Mesenteric fat pad (tissue), 1 donor: ENCODE measurements at regions not wholly inside any gene's neighbourhood (a gene's known extent, or its start where the extent isn't known, plus 50 kb on each side); places are given as distances from the start of the nearest gene placed in this dataset.

Experiments
- DNase-seq: peaks from one replicate; pipeline ENCODE4 v3.0.0-alpha.2; 2020; ENCODE audit warnings: low spot score
- donor health status: DM: yes; HTN: yes; CAD: no.

- DNase-seq: no peak
These were observed 230.4 kb downstream of the ARRDC4 start for GRCh38 chr15:98190914-98191313.

DNA sequence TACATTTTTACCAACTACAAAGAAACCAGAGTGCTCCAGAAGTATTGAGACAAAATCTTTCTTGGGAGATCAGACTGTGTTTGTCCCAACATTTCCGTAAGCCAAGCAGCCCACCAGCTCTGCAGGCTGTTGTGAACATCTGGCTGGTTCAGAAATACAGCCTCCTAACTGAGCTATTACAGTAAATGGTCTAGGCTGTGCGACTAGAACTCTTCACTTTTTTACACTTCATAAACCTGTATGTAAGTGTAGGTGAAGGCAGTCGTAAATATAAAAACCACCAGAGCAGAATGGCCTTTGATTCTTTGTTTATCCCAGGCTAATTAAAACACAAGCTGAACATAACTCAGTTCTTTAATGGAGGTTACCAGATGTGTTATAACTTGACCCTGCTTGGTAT is 235.3 kb downstream of the ARRDC4 start:
- no peak for DNase-seq

GRCh38 chr15:98196371-98196770 is 235.9 kb downstream of the ARRDC4 start:
- DNase-seq: no peak

GRCh38 chr15:98202256-98202655 is 241.8 kb downstream of the ARRDC4 start:
- no peak for DNase-seq

DNA sequence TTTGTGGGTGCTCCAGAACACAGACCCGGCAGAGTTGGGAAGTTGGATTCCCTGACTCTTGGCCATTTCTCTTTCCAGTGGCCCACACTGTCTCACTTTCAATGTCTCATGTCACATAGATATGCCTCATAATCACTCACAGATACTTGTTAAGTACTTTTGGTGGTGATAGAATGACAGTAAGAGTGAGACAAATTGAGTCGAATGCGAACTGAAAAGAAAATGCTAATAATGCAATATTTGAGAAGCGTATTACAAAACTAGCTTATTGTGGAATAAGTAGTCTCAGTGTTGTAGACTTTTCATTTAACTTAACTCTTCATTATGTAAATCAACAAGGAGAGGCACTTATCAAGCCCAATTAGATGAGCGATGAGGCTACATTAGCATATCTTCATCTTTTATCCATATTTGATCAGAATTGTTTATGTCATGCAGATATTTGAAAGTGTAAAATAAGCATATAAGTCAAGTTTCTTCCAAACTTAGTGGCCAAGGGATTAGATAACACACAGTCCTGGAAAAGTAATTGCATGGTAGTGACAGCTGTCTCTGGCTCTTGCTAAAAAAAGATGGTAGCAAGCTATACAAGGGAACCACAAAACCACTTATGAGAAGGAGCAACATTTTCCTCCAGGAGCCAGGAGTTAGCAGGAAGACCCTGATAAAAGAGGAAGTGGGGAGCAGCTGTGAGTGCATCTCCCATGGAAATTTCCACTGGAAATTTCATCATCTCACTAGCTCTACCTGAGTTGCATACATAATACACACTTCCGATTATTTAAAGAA is 243.6 kb downstream of the ARRDC4 start:
- no peak for DNase-seq

DNA sequence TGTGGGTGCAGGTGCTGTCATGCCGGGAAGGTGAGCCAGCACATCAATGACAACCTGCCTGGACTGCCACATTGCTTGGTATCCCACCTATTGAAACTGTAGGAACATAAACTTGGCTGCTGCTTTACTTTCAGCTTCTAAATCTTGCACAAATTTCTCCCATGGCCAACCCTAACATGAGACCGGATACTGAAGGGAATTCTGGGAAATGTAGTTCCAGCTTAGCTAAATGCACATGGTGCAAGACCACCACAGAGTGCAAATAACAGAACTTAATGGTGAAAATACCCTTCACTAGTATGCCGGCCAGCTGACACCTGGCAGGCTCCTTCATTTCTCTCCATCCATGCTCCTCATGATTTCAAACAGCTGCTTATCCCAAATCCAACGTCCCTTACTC is 247.4 kb downstream of the ARRDC4 start:
- DNase-seq: no peak

DNA sequence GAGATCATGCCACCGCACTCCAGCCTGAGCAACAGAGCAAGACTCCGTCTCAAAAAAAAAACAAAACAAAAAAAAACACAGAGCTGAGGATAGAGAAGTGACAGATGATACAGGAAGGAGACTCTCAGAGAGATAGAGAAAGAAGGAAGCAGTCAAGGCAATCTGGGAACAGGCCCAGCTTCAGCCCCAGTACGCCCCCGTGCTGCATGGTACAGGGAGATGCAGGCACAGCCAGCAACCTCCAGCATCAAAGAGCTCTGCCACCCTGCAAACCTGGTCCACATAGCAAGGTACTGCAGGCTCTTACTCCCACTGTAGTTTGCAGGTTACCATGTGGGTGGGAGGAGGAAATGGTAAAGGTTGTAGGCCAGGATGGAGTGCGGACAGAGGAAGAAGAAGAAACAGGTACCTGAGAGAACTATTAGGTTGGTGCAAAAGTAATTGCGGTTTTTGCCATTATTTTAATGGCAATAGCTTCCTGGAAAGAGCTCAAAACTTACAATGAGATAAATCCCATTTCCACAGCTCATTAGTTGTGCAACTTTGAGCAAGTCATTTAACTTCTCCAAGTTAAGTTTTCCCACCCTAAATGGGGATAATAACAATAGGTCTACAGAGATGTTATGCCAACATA is 253.0 kb downstream of the ARRDC4 start:
- no peak for DNase-seq

- DNase-seq: no peak
These were observed 255.7 kb downstream of the ARRDC4 start for GRCh38 chr15:98216166-98216565.

- no peak for DNase-seq
These were observed 256.9 kb downstream of the ARRDC4 start for GRCh38 chr15:98217356-98217755.

GRCh38 chr15:98221144-98221543 is 260.6 kb downstream of the ARRDC4 start:
- DNase-seq: no peak

DNA sequence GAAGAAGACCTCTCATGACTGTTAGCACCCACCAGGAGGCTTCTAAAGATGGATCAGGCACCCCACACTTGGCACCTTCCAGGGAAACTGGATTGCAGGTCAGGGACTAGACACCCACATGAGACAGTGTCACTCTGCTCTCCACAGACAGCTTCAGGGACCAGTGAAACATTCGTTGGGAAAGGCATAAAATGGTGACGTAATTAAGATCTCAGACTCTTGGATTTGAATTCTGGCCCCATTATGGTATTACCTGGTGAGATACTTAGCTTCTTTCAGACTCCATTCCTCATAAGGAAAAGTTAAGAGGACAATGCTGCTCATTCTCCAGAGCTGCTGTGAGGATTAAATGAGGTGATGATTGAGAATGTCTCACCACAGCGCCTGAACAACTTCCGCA is 261.1 kb downstream of the ARRDC4 start:
- DNase-seq: no peak

- DNase-seq: no peak
These were observed 265.6 kb downstream of the ARRDC4 start for GRCh38 chr15:98226149-98226548.

DNA sequence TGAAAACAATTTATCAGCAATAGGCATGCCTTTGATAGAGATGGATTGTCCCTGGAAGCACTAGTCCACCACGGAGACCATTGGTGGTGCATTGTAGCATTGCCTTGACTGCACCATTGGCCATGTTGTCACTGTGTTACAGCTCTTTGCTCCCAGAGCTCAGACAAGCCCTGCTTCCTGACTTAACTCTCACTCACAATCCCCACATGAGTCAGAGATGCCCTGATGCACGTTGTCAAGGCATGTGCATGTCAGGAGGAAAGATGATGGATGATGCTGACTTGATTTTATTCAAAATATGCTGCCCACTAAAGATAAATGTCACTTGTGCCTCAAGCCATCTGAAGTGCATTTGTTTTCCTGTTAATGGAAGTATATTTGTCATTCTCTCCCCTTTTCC is 266.1 kb downstream of the ARRDC4 start:
- DNase-seq: no peak

- no peak for DNase-seq
These were observed 268.3 kb downstream of the ARRDC4 start for GRCh38 chr15:98228846-98229245.

- no peak for DNase-seq
These were observed 270.5 kb downstream of the ARRDC4 start for GRCh38 chr15:98230975-98231374.

DNA sequence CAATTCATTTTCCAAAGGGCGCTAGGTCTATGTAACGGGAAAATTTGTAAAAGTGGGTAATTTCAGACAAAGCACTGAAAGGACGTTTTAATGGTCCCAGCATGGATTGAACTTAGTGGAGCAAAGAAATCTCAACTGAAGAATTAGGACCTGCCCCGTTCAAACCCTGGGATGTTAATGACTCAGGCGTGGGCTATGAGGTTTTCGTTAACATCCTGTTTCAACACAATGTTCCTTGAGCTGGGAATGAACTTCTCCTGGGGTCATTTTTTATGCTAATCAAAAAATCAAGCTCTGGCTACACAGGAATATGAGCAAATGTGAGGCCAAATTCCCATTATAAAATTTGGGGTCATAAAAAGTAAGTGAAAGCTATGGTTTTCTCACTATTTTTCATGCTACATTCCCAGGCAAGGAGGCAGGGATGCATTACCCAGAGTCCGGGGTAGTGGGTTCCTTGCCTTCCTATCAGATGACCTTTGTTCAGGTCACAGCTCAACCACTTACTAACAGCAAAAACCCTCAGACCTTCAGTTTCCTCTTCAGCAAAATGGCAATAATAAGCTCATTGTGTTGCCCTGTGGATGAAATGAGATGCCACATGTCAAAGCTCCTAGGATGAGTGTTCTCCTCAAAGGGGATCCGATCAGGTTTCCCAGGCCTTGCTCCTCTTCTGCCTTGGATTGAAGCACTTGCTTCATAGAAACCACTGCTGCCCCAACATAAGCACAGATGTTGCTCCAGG is 271.4 kb downstream of the ARRDC4 start:
- no peak for DNase-seq

- DNase-seq: no peak
These were observed 272.3 kb downstream of the ARRDC4 start for GRCh38 chr15:98232761-98233160.

GRCh38 chr15:98233873-98234272 is 273.4 kb downstream of the ARRDC4 start:
- no peak for DNase-seq

GRCh38 chr15:98240303-98240702 is 279.8 kb downstream of the ARRDC4 start:
- DNase-seq: no peak

GRCh38 chr15:98241032-98241554 is 280.6 kb downstream of the ARRDC4 start:
- no peak for DNase-seq

DNA sequence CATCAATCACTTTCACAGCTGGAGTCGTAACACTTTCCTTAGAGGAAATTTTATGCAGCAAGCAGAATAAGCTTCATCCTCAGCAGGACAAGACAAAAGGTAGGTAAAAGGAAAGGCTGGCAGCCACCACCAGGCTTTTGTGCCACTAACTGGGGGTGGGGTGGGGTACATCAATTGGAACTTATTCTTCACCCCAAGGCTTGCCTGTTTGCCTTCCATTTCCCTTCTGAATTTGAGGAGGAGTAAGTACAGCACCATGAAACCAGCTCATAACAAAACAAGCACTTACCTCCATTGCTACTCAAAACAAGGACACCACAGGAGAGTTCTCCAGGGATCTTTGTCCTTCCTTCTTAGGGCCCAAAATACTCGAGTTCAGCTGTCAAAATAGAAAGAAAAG is 296.8 kb downstream of the ARRDC4 start:
- no peak for DNase-seq

DNA sequence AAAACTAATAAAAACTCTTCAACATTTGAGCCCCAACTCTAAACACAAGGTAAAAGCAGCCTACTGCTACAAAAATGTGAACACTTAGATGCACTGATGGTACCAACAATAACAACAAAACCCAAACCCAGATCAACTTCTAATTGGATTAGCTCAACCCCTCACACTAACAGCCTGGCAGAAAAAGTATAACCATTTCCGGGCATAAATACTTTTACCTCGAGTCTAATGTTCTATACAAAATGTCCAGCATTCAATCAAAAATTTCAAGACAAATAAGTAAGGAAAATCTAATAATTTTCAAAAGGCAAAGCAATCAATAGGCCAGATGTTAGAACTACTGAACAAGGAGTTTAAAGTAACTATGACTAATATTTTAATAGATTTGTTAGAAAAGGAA is 303.3 kb downstream of the ARRDC4 start:
- no peak for DNase-seq
